GM12878 (cell line): ENCODE measurements at regions not wholly inside any gene's neighbourhood (a gene's known extent, or its start where the extent isn't known, plus 50 kb on each side); places are given as distances from the start of the nearest gene placed in this dataset.

Experiments
- ATAC-seq: fragments of 200-7000 bp; cut with Tn5 transposase; 3 replicates; pipeline ENCODE4 v1.9.1; 2020; ENCODE audit warnings: mild to moderate bottlenecking, moderate library complexity
- BruUV-seq: library from RNA; stranded (reverse); fragments of 400-500 nt; replicated peaks from 2 replicates; lab custom pipeline; 2021; lab: Mats Ljungman, UMichigan
- CTCF ChIA-PET: fragments of 300-600 bp; sonication (Branson Sonifier 250); formaldehyde crosslinking; extraction: SDS; loops from one replicate; lab custom pipeline; 2021; ENCODE audit warnings: inconsistent platforms; lab: Yijun Ruan, JAX
- POLR2A ChIA-PET: fragments of 350-600 bp; formaldehyde crosslinking; extraction: SDS; loops from one replicate; lab custom pipeline; 2021; ENCODE audit warnings: inconsistent platforms; lab: Charles Lee
- RAD21 ChIA-PET: fragments of 300-600 bp; sonication (Branson Sonifier 250); formaldehyde crosslinking; loops from one replicate; lab custom pipeline; 2023; ENCODE audit warnings: antibody characterized with exemption; ENCODE audit not compliant: unreplicated experiment; lab: Charles Lee
- SMC1A ChIA-PET: fragments of 300-600 bp; sonication (Branson Sonifier 250); formaldehyde crosslinking; loops from one replicate; lab custom pipeline; 2023; ENCODE audit not compliant: unreplicated experiment, uncharacterized antibody; lab: Charles Lee
- DNase-seq: peaks from one replicate; pipeline ENCODE4 v3.0.0-alpha.2; 2011; ENCODE audit warnings: low read depth, low spot score
- FAIRE-seq: peaks from 3 replicates; lab custom pipeline; 2011; peaks lifted over from hg19 to GRCh38; lab: Jason Lieb, UNC
- H2AFZ ChIP-seq: 2 replicates; pipeline ENCODE4 v1.6.0; 2011; ENCODE audit warnings: low read depth, low read length, control low read depth; ENCODE audit not compliant: control insufficient read depth
- H3K27ac ChIP-seq: 2 replicates; pipeline ENCODE4 v1.5.1; 2011; ENCODE audit warnings: control low read depth; ENCODE audit not compliant: control insufficient read depth, insufficient read depth
- H3K27me3 ChIP-seq, 2 experiments: replicated peaks in 1 of 2; 2 replicates each; pipeline versions ENCODE4 v1.6.0 to v1.6.1; 2011; ENCODE audit warnings: low read length in 1 of 2; ENCODE audit not compliant: control insufficient read depth in 2 of 2, insufficient read depth in 2 of 2
- H3K36me3 ChIP-seq, 2 experiments: 2 replicates each; pipeline ENCODE4 v1.5.1; 2011; ENCODE audit warnings: low read length in 1 of 2; ENCODE audit not compliant: control insufficient read depth in 2 of 2, insufficient read depth in 2 of 2
- H3K4me1 ChIP-seq: 2 replicates; pipeline ENCODE4 v1.6.1; 2011; ENCODE audit warnings: mild to moderate bottlenecking, low read length, moderate library complexity, mixed read lengths; ENCODE audit not compliant: control insufficient read depth, insufficient read depth
- H3K4me2 ChIP-seq: 2 replicates; pipeline ENCODE4 v1.6.0; 2011; ENCODE audit warnings: control low read depth; ENCODE audit not compliant: control insufficient read depth, insufficient read depth
- H3K4me3 ChIP-seq: fragments of 200-600 bp; sonication (generic); 2 replicates; pipeline ENCODE4 v1.5.1; 2016
- H3K79me2 ChIP-seq: 2 replicates; pipeline ENCODE4 v1.6.0; 2011; ENCODE audit warnings: low read length; ENCODE audit not compliant: control insufficient read depth, insufficient read depth
- H3K9ac ChIP-seq: 2 replicates; pipeline ENCODE4 v1.8.0; 2011; ENCODE audit warnings: low read length, control low read depth, mixed read lengths; ENCODE audit not compliant: control insufficient read depth, insufficient read depth
- H3K9me3 ChIP-seq: replicated peaks from 3 replicates; pipeline ENCODE4 v1.5.1; 2011; ENCODE audit warnings: mild to moderate bottlenecking, low read length; ENCODE audit not compliant: control insufficient read depth, insufficient read depth
- H4K20me1 ChIP-seq: 2 replicates; pipeline ENCODE4 v1.6.0; 2011; ENCODE audit not compliant: control insufficient read depth, insufficient read depth
- BRCA1 ChIP-seq: IDR thresholded peaks from 2 replicates; pipeline ENCODE4 v1.6.1; 2011; ENCODE audit warnings: low read depth, low read length, improper control_type of control experiment
- GATAD2B ChIP-seq: fragments of 450-650 bp; conservative IDR thresholded peaks from 2 replicates; pipeline ENCODE4 v1.6.1; 2017; ENCODE audit warnings: low read depth, mild to moderate bottlenecking, moderate library complexity
- HCFC1 ChIP-seq: fragments of 150-350 bp; IDR thresholded peaks from 2 replicates; pipeline ENCODE4 v1.6.1; 2014; ENCODE audit warnings: low read length
- NR2C2 ChIP-seq: IDR thresholded peaks from 2 replicates; pipeline ENCODE4 v1.6.1; 2011; ENCODE audit warnings: borderline replicate concordance, low read depth; ENCODE audit not compliant: control insufficient read depth, insufficient read length
- RAD21 ChIP-seq: IDR thresholded peaks from 2 replicates; pipeline ENCODE4 v1.6.1; 2011; ENCODE audit warnings: mild to moderate bottlenecking, low read depth, low read length, moderate library complexity; ENCODE audit not compliant: insufficient read depth
- RELA ChIP-seq: fragments of 450-650 bp; IDR thresholded peaks from 2 replicates; pipeline ENCODE4 v1.8.0; 2014; ENCODE audit warnings: borderline replicate concordance; ENCODE audit not compliant: partially characterized antibody
- SMARCA5 ChIP-seq: fragments of 450-650 bp; IDR thresholded peaks from 2 replicates; pipeline ENCODE4 v1.6.1; 2017; ENCODE audit warnings: mild to moderate bottlenecking
- SMC3 ChIP-seq: IDR thresholded peaks from 2 replicates; pipeline ENCODE4 v1.6.1; 2011; ENCODE audit warnings: low read length, improper control_type of control experiment, borderline replicate concordance
- TAF1 ChIP-seq: IDR thresholded peaks from 2 replicates; pipeline ENCODE4 v1.6.1; 2011; ENCODE audit warnings: mild to moderate bottlenecking, low read depth, low read length, borderline replicate concordance
- TCF12 ChIP-seq: IDR thresholded peaks from 2 replicates; pipeline ENCODE4 v1.6.1; 2011; ENCODE audit warnings: low read depth, mild to moderate bottlenecking, low read length
- TCF3 ChIP-seq: IDR thresholded peaks from 2 replicates; pipeline ENCODE4 v1.6.1; 2012; ENCODE audit warnings: low read depth, mild to moderate bottlenecking, low read length, borderline replicate concordance; ENCODE audit not compliant: insufficient read depth
- YY1 ChIP-seq: IDR thresholded peaks from 2 replicates; pipeline ENCODE4 v1.6.1; 2011; ENCODE audit warnings: low read depth, mild to moderate bottlenecking, low read length
- ZNF384 ChIP-seq: IDR thresholded peaks from 2 replicates; pipeline ENCODE4 v1.6.1; 2012; ENCODE audit warnings: low read depth, mild to moderate bottlenecking, low read length, improper control_type of control experiment, borderline replicate concordance
- WGBS: methylation state at CpG from one replicate; pipeline ENCODE4 v1.1.6; 2016; ENCODE audit warnings: low lambda C conversion rate; ENCODE audit not compliant: insufficient replicate concordance, insufficient coverage; ENCODE audit errors: missing lambda C conversion rate; 5-methylcytosine and 5-hydroxymethylcytosine counted together
- in situ Hi-C: fragments of 300-500 bp; cut with MboI; formaldehyde crosslinking; loops from 9 replicates; pipeline ENCODE4 v1.14.3; 2018; ENCODE audit warnings: mixed read lengths
- intact Hi-C: fragments of 100-400 bp; cut with micrococcal nuclease; formaldehyde crosslinking; loops from one replicate; pipeline ENCODE4 v1.14.2; 2022; ENCODE audit not compliant: unreplicated experiment
- TF ChIP-seq, protein P1 (sequence below), 3 experiments: IDR thresholded peaks in 2 of 3; conservative IDR thresholded peaks in 1 of 3; 2 replicates each; pipeline ENCODE4 v1.5.1; 2011; ENCODE audit warnings: low read depth in 3 of 3, low read length in 3 of 3, mild to moderate bottlenecking in 3 of 3, control low read depth in 2 of 3, moderate library complexity in 2 of 3, inconsistent platforms in 1 of 3, mixed read lengths in 1 of 3; ENCODE audit not compliant: control insufficient read depth in 2 of 3, insufficient read depth in 1 of 3; ENCODE audit errors: extremely low read depth in 1 of 3
- TF ChIP-seq, protein P2 (sequence below): IDR thresholded peaks from 2 replicates; pipeline ENCODE4 v1.6.1; 2011; ENCODE audit warnings: borderline replicate concordance, low read depth, mild to moderate bottlenecking, moderate library complexity, low read length; ENCODE audit not compliant: insufficient read depth, poor library complexity, severe bottlenecking

GRCh38 chr20:51306521-51307358 is 235.8 kb downstream of the NFATC2 start:
- no peaks in the 10 kb centered on the region for H3K4me1 ChIP-seq
- H3K4me3 ChIP-seq = no peak overlapping the region
- 29% methylated on average over 29 of the region's 29 CpGs for WGBS
- ChIA-PET SMC1A (interaction anchor here (1.0 to 4.4 kb wide), 6 partner anchors 18 to 513 kb away, joined by 3 to 28 read pairs (median 4); partner anchors contain the start of gene BCAS4), RAD21 (interaction anchor here (0.7 to 4.4 kb wide), 6 partner anchors 86 to 516 kb away, joined by 3 to 23 read pairs (median 6); partner anchors contain the start of gene BCAS4), CTCF (interaction anchor here (0.6 to 7.8 kb wide), 23 partner anchors 12 to 1526 kb away, joined by 3 to 177 read pairs (median 4); partner anchors contain the start of gene BCAS4), POLR2A (interaction anchor here (0.6 kb wide), 1 partner anchor 156 kb away, joined by 3 read pairs; no protein-coding TSS in a partner anchor)
- peaks cover 1 to 2% of the 10 kb centered on the region in 2 experiments; a peak in 3 of 4 replicates for H3K27me3 ChIP-seq
- peaks cover 2% of the 10 kb centered on the region; the same call in 1 of the 3 replicates for H3K9me3 ChIP-seq
- H3K36me3 ChIP-seq = no peaks in the 10 kb centered on the region
- no peak overlapping the region for H3K27ac ChIP-seq
- H4K20me1 ChIP-seq = no peaks in the 10 kb centered on the region
- ATAC-seq (peak; percentile 100), FAIRE-seq (peak; percentile 61), DNase-seq (no peak)
- intact Hi-C loops (loop anchor here (1.0 to 5.0 kb wide), 2 partner anchors 319 to 514 kb away; no protein-coding TSS in a partner anchor), in situ Hi-C loops (loop anchor here (5.0 kb wide), 2 partner anchors 319 to 514 kb away; no protein-coding TSS in a partner anchor)
- TF ChIP-seq ZNF384 (no peak), GATAD2B (no peak; the same call in 1 of the 2 replicates), TAF1 (no peak), RAD21 (peak; percentile 83), SMC3 (peak; percentile 91), TCF3 (0 out of 2 replicates have a peak, but pooled peaks have one; percentile 16), YY1 (peak; percentile 56; the same call in 1 of the 2 replicates), TCF12 (0 out of 2 replicates have a peak, but pooled peaks have one; percentile 33), RELA (no peak), HCFC1 (no peak), SMARCA5 (0 out of 2 replicates have a peak, but pooled peaks have one; percentile 48), NR2C2 (no peak), BRCA1 (no peak)
- TF ChIP-seq, protein P1, sequence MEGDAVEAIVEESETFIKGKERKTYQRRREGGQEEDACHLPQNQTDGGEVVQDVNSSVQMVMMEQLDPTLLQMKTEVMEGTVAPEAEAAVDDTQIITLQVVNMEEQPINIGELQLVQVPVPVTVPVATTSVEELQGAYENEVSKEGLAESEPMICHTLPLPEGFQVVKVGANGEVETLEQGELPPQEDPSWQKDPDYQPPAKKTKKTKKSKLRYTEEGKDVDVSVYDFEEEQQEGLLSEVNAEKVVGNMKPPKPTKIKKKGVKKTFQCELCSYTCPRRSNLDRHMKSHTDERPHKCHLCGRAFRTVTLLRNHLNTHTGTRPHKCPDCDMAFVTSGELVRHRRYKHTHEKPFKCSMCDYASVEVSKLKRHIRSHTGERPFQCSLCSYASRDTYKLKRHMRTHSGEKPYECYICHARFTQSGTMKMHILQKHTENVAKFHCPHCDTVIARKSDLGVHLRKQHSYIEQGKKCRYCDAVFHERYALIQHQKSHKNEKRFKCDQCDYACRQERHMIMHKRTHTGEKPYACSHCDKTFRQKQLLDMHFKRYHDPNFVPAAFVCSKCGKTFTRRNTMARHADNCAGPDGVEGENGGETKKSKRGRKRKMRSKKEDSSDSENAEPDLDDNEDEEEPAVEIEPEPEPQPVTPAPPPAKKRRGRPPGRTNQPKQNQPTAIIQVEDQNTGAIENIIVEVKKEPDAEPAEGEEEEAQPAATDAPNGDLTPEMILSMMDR (IDR thresholded peaks at IDR 0.05 in 2 of 3, conservative IDR thresholded peaks at IDR 0.05 in 1 of 3; ENCODE audit: control insufficient read depth in 2 of 3, extremely low read depth in 1 of 3, insufficient read depth in 1 of 3, low read depth in 3 of 3, low read length in 3 of 3) = peak; percentile 89 to 91 (median 89)
- TF ChIP-seq, protein P2, sequence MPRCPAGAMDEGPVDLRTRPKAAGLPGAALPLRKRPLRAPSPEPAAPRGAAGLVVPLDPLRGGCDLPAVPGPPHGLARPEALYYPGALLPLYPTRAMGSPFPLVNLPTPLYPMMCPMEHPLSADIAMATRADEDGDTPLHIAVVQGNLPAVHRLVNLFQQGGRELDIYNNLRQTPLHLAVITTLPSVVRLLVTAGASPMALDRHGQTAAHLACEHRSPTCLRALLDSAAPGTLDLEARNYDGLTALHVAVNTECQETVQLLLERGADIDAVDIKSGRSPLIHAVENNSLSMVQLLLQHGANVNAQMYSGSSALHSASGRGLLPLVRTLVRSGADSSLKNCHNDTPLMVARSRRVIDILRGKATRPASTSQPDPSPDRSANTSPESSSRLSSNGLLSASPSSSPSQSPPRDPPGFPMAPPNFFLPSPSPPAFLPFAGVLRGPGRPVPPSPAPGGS = no peak
- no peak overlapping the region for H2AFZ ChIP-seq
- no peaks in the 10 kb centered on the region for H3K79me2 ChIP-seq
- H3K9ac ChIP-seq = no peak overlapping the region
- no TSS peak for BruUV-seq
- no peak overlapping the region for H3K4me2 ChIP-seq
